GM19372 (cell line): ENCODE measurements at regions not wholly inside any gene's neighbourhood (a gene's known extent, or its start where the extent isn't known, plus 50 kb on each side); places are given as distances from the start of the nearest gene placed in this dataset.

Experiments used
- ATAC-seq: cut with Tn5 transposase; IDR thresholded peaks from one replicate; pipeline ENCODE4 v1.9.1; 2021; ENCODE audit warnings: mild to moderate bottlenecking, low read depth, moderate library complexity; ENCODE audit not compliant: unreplicated experiment

GRCh38 chr3:144189044-144189443 lies 217.4 kb downstream of the DIPK2A start:
- ATAC-seq: no peak

GRCh38 chr3:144197116-144197515 lies 225.5 kb downstream of the DIPK2A start:
- ATAC-seq: no peak

GRCh38 chr3:144197582-144197981 lies 226.0 kb downstream of the DIPK2A start:
- ATAC-seq: no peak

- no peak for ATAC-seq
These were observed 228.4 kb downstream of the DIPK2A start for GRCh38 chr3:144200004-144200403.

GRCh38 chr3:144200466-144200865 lies 228.8 kb downstream of the DIPK2A start:
- no peak for ATAC-seq

- no peak for ATAC-seq
These were observed 250.1 kb downstream of the DIPK2A start for GRCh38 chr3:144221761-144222160.

GRCh38 chr3:144229330-144229729 lies 257.7 kb downstream of the DIPK2A start:
- ATAC-seq: no peak

GRCh38 chr3:144229953-144230352 lies 258.3 kb downstream of the DIPK2A start:
- ATAC-seq: no peak

GRCh38 chr3:144235489-144235888 lies 263.9 kb downstream of the DIPK2A start:
- no peak for ATAC-seq

GRCh38 chr3:144237351-144237750 lies 265.7 kb downstream of the DIPK2A start:
- no peak for ATAC-seq

GRCh38 chr3:144241404-144241803 lies 269.8 kb downstream of the DIPK2A start:
- ATAC-seq: no peak

GRCh38 chr3:144242747-144243146 lies 271.1 kb downstream of the DIPK2A start:
- no peak for ATAC-seq

GRCh38 chr3:144244662-144245061 lies 273.0 kb downstream of the DIPK2A start:
- no peak for ATAC-seq

GRCh38 chr3:144252896-144253295 lies 281.3 kb downstream of the DIPK2A start:
- no peak for ATAC-seq

- ATAC-seq: no peak
These were observed 285.8 kb downstream of the DIPK2A start for GRCh38 chr3:144257381-144257780.

GRCh38 chr3:144259267-144259666 lies 287.6 kb downstream of the DIPK2A start:
- ATAC-seq: no peak

GRCh38 chr3:144263706-144264105 lies 292.1 kb downstream of the DIPK2A start:
- ATAC-seq: no peak

- ATAC-seq: no peak
These were observed 292.7 kb downstream of the DIPK2A start for GRCh38 chr3:144264350-144264749.

GRCh38 chr3:144264794-144265193 lies 293.2 kb downstream of the DIPK2A start:
- ATAC-seq: no peak

GRCh38 chr3:144265542-144266100 lies 294.0 kb downstream of the DIPK2A start:
- no peak for ATAC-seq

GRCh38 chr3:144270100-144270499 lies 298.5 kb downstream of the DIPK2A start:
- no peak for ATAC-seq

- ATAC-seq: no peak
These were observed 301.1 kb downstream of the DIPK2A start for GRCh38 chr3:144272680-144273079.

- no peak for ATAC-seq
These were observed 302.0 kb downstream of the DIPK2A start for GRCh38 chr3:144273601-144274000.
